ENCODE measurements at regions not wholly inside any gene's neighbourhood (a gene's known extent, or its start where the extent isn't known, plus 50 kb on each side); places are given as distances from the start of the nearest gene placed in this dataset.
"Not testable (repeated sequence)": the region's sequence is repeated elsewhere in the genome, so short reads cannot be mapped to it uniquely, and the experiment has no call there.

DNA sequence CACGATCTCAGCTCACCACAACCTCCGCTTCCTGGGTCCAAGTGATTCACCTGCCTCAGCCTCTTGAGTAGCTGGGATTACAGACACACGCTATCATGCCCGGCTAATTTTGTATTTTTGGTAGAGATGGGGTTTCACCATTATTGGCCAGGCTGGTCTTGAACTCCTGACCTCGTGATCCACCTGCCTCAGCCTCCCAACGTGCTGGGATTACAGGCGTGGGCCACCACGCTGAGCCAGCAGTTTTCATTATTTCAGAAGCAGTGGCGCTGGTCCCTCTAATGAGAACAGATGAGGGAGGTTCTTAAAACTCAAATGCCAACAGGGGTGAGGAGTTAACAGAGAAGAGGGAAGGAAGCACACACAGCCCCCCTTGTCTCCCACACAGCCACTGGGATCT, 98.7 kb downstream of the PTPRS start:
- not testable (repeated sequence) for TF ChIP-seq EP300, CTCF, POLR2A, POLR2AphosphoS5 (IDR thresholded peaks at IDR 0.05)
